Neural crest cell (in vitro differentiated cells): ENCODE measurements at regions not wholly inside any gene's neighbourhood (a gene's known extent, or its start where the extent isn't known, plus 50 kb on each side); places are given as distances from the start of the nearest gene placed in this dataset.

ENCODE experiments used
- DNase-seq: peaks from one replicate; pipeline ENCODE4 v3.0.0; 2021; ENCODE audit warnings: low read depth, mixed read lengths, low spot score
- H3K27ac Mint-ChIP-seq: one replicate; pipeline ENCODE4 v1.8.0; 2021; ENCODE audit warnings: mild to moderate bottlenecking, mixed read lengths; ENCODE audit not compliant: unreplicated experiment
- H3K27me3 Mint-ChIP-seq: 2 replicates; pipeline ENCODE4 v1.8.0; 2021; ENCODE audit warnings: low read depth, mild to moderate bottlenecking, mixed read lengths
- H3K36me3 Mint-ChIP-seq: 2 replicates; pipeline ENCODE4 v1.8.0; 2021; ENCODE audit warnings: low read depth, mild to moderate bottlenecking, mixed read lengths
- H3K4me1 Mint-ChIP-seq: 2 replicates; pipeline ENCODE4 v1.8.0; 2021; ENCODE audit warnings: mixed read lengths
- H3K4me3 Mint-ChIP-seq: one replicate; pipeline ENCODE4 v1.8.0; 2021; ENCODE audit warnings: mild to moderate bottlenecking, mixed read lengths
- H3K9me3 Mint-ChIP-seq: 2 replicates; pipeline ENCODE4 v1.8.0; 2021; ENCODE audit warnings: mixed read lengths
- CTCF ChIP-seq: fragments of 200-600 bp; sonication (generic); conservative IDR thresholded peaks from 2 replicates; pipeline ENCODE4 v1.5.0; 2021; ENCODE audit warnings: antibody characterized with exemption, mild to moderate bottlenecking

- Mint-ChIP-seq H3K27me3 (no peaks in the 10 kb centered on the region), H3K9me3 (no peaks in the 10 kb centered on the region), H3K4me3 (no peak overlapping the region), H3K27ac (no peak overlapping the region), H3K36me3 (no peaks in the 10 kb centered on the region), H3K4me1 (no peaks in the 10 kb centered on the region)
- TF ChIP-seq CTCF: no peak
- DNase-seq: no peak
Measured at GRCh38 chr1:222416001-222416791, 131.7 kb downstream of the HHIPL2 start.

GRCh38 chr1:222415441-222415840, 132.5 kb downstream of the HHIPL2 start:
- Mint-ChIP-seq H3K4me3 (no peak overlapping the region), H3K4me1 (no peaks in the 10 kb centered on the region), H3K36me3 (no peaks in the 10 kb centered on the region), H3K27ac (no peak overlapping the region), H3K9me3 (no peaks in the 10 kb centered on the region), H3K27me3 (no peaks in the 10 kb centered on the region)
- DNase-seq: no peak
- no peak for TF ChIP-seq CTCF

GRCh38 chr1:222413991-222414549, 133.8 kb downstream of the HHIPL2 start:
- H3K27ac Mint-ChIP-seq: no peak overlapping the region

GRCh38 chr1:222413436-222413835, 134.5 kb downstream of the HHIPL2 start:
- H3K36me3 Mint-ChIP-seq: no peaks in the 10 kb centered on the region
- no peak overlapping the region for H3K27ac Mint-ChIP-seq
- no peaks in the 10 kb centered on the region for H3K27me3 Mint-ChIP-seq
- H3K4me3 Mint-ChIP-seq: no peak overlapping the region
- H3K9me3 Mint-ChIP-seq: no peaks in the 10 kb centered on the region
- no peaks in the 10 kb centered on the region for H3K4me1 Mint-ChIP-seq
- no peak for TF ChIP-seq CTCF
- no peak for DNase-seq

More at GRCh38 chr1:222413991-222414549, 133.8 kb downstream of the HHIPL2 start:
- no peak for TF ChIP-seq CTCF
- Mint-ChIP-seq H3K4me3 (no peak overlapping the region), H3K36me3 (no peaks in the 10 kb centered on the region), H3K27me3 (no peaks in the 10 kb centered on the region), H3K9me3 (no peaks in the 10 kb centered on the region), H3K4me1 (no peaks in the 10 kb centered on the region)
- no peak for DNase-seq

GRCh38 chr1:222404710-222405109, 143.2 kb downstream of the HHIPL2 start:
- Mint-ChIP-seq H3K27ac (no peak overlapping the region), H3K36me3 (no peaks in the 10 kb centered on the region), H3K4me3 (no peak overlapping the region), H3K9me3 (no peaks in the 10 kb centered on the region), H3K27me3 (peaks cover 21% of the 10 kb centered on the region), H3K4me1 (no peaks in the 10 kb centered on the region)
- no peak for DNase-seq
- TF ChIP-seq CTCF: no peak
